ENCODE measurements at regions not wholly inside any gene's neighbourhood (a gene's known extent, or its start where the extent isn't known, plus 50 kb on each side); places are given as distances from the start of the nearest gene placed in this dataset.
"Not testable (repeated sequence)": the region's sequence is repeated elsewhere in the genome, so short reads cannot be mapped to it uniquely, and the experiment has no call there.

DNA sequence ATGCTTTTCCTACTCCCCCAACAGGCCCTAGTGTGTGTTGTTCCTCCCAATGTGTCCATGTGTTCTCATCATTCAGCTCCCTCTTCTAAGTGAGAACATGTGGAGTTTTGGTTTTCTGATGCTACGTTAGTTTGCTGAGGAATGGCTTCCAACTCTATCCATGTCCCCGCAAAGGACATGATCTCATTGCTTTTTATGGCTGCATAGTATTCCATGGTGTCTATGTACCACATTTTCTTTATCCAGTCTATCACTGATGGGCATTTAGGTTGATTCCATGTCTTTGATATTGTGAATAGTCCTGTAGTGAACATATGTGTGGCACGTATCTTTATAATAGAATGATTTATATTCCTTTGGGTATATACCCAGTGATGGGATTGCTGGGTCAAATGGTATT is 72.5 kb upstream of the CCNY start:
- in situ Hi-C loops (cut with HindIII; ENCODE audit: low sequenced_read_pairs); H3K4me3 ChIP-seq (ENCODE audit: low read depth, low read length): not testable (repeated sequence)

DNA sequence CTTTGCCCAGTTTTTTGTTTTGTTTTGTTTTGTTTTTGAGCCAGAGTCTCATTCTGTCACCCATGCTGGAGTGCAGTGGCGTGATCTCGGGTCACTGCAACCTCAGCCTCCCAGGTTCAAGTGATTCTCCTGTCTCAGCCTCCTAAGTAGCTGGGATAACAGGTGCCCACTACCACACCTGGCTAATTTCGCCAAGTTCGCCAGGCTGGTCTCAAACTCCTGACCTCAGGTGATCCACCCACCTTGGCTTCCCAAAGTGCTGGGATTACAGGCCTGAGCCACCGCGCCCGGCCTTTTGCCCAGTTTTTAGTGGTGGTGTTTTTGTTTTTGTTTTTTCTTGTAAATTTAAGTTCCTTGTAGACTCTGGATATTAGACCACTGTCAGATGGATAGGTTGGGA is 71.7 kb upstream of the CCNY start:
- DNase-seq (ENCODE audit: low read depth); in situ Hi-C loops (cut with HindIII; ENCODE audit: low sequenced_read_pairs); H3K4me3 ChIP-seq (ENCODE audit: low read depth, low read length): not testable (repeated sequence)

More for the DNA sequence above, 72.5 kb upstream of the CCNY start:
- DNase-seq (ENCODE audit: low read depth): not testable (repeated sequence)

DNA sequence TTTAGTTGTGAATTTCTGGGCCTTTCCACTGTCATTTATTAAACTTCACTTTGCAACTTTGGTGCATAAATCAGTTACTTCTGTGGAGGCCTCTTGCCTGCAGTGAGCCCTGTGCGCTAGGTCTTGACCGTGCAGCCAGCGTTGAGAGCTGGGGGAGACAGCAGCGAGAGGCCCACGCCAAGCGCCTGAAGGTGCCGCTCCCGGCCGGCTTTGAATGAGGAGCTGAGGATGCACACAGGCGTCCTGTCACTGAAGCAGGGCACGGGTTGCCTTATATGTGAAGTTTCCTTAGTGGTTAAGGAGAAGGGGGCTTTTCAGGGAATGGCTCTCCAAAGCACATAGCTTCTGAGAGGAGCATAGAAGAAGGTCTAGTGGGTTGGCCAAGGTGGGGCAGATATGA is 70.9 kb upstream of the CCNY start:
- TF ChIP-seq, protein P1, sequence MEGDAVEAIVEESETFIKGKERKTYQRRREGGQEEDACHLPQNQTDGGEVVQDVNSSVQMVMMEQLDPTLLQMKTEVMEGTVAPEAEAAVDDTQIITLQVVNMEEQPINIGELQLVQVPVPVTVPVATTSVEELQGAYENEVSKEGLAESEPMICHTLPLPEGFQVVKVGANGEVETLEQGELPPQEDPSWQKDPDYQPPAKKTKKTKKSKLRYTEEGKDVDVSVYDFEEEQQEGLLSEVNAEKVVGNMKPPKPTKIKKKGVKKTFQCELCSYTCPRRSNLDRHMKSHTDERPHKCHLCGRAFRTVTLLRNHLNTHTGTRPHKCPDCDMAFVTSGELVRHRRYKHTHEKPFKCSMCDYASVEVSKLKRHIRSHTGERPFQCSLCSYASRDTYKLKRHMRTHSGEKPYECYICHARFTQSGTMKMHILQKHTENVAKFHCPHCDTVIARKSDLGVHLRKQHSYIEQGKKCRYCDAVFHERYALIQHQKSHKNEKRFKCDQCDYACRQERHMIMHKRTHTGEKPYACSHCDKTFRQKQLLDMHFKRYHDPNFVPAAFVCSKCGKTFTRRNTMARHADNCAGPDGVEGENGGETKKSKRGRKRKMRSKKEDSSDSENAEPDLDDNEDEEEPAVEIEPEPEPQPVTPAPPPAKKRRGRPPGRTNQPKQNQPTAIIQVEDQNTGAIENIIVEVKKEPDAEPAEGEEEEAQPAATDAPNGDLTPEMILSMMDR (IDR thresholded peaks at IDR 0.05; ENCODE audit: low read depth, low read length, missing control alignments): no peak
- in situ Hi-C loops (cut with HindIII; ENCODE audit: low sequenced_read_pairs): no loop called here
- DNase-seq (ENCODE audit: low read depth): no peak
- no peak overlapping the region for H3K4me3 ChIP-seq (ENCODE audit: low read depth, low read length)

DNA sequence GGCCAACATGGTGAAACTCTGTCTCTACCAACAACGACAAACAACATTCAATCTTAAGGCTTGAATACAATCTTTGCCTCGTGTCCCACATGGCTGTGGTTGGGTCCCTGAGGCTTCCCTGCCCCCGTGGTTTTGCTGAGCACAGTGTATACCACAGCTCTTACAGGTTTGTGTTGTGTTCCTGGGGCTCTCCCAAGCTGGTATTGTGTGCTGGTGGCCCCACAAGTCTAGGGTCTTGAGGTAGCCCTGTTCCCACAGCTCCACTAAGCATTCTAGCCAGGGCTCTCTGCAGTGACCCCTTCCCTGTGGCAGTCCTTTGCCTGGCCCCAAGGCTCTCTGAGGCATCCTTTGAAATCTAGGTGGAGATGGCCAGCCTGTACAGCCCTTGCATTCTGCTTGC is 68.0 kb upstream of the CCNY start:
- in situ Hi-C loops (cut with HindIII; ENCODE audit: low sequenced_read_pairs): no loop called here
- no peak overlapping the region for H3K4me3 ChIP-seq (ENCODE audit: low read depth, low read length)
- no peak for DNase-seq (ENCODE audit: low read depth)
- TF ChIP-seq, protein P1 (IDR thresholded peaks at IDR 0.05; ENCODE audit: low read depth, low read length, missing control alignments): no peak

DNA sequence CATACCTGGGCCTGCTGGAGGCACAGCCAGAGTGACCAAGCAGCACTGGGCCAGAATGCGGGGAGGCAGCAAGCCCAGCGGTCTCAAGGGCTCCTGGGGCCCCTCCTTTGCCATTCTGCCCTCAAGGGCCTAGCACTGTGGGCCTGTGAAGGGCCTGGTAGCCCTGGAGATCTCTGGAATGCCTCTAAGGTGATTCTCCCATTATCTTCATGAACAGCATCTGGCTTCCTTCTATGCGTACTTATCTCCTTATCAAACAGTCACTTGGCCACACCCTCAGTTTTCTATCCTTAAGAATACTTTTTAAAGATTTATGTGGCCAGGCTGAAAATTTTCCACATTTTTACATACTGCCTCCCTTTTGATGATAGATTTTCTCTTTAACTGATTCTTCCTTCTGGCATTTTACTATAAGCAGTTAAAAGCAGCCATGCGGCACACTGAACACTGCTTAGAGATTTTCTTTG is 67.5 kb upstream of the CCNY start:
- TF ChIP-seq, protein P1 (IDR thresholded peaks at IDR 0.05; ENCODE audit: low read depth, low read length, missing control alignments): no peak

DNA sequence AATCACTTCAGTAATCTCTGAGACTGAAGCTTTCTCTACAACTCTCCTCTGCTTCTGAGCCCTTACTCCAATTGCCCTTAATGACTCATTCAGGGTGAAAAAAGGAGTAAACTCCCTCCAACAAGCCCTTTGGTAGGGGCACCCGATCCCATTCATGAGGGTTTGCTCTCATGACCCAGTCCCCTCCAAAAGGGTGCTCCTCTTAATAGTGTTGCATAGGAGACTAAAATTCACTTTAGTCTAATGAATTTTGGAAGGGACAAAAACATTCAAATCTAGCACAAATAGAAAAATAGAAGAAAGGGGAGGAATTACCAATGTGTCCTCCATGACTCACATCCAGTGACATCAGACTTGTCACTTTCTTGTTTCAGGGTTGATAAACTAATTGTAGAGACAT is 66.2 kb upstream of the CCNY start:
- no peak overlapping the region for H3K4me3 ChIP-seq (ENCODE audit: low read depth, low read length)
- no peak for DNase-seq (ENCODE audit: low read depth)
- in situ Hi-C loops (cut with HindIII; ENCODE audit: low sequenced_read_pairs): no loop called here
- TF ChIP-seq, protein P1 (IDR thresholded peaks at IDR 0.05; ENCODE audit: low read depth, low read length, missing control alignments): no peak

More for the DNA sequence above, 67.5 kb upstream of the CCNY start:
- no peak for DNase-seq (ENCODE audit: low read depth)
- in situ Hi-C loops (cut with HindIII; ENCODE audit: low sequenced_read_pairs): no loop called here
- H3K4me3 ChIP-seq (ENCODE audit: low read depth, low read length): no peak overlapping the region

DNA sequence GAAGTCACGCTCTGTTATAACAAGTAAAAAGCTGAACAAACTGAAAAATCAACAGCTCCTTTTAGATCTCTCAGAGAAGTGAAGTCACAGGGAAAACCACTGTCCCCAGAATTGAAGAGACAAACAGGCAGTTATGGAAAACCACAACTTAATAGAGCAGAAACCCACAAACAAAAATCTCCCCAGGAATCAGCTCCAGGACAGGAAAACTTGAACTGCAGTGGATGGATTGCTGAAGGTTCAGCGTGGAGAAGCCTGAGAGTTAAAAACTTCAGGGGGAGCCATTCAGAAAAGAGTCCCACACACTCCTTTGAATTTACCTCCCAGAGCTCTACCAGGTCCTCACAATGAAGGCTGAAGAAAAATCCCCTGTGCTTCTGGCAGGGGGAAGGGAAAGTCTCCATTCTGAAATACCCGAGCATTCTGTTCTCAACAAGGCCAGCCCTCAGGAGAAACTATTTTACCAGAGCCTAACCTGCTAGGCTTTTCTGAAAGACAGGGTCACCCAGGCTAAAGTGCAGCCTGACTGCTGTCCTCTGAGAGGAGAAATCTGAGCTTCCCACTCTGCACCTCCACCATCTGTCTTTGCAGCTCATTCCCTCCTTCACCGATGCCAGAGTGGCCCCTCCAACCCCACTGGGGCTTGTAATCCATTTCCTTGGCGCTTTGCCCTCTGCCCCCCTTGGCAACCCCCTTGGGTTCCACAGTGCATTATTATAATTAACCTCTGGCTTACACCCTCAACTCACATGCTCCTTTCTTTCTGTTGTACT is 65.0 kb upstream of the CCNY start:
- in situ Hi-C loops (cut with HindIII; ENCODE audit: low sequenced_read_pairs): no loop called here
- no peak overlapping the region for H3K4me3 ChIP-seq (ENCODE audit: low read depth, low read length)
- TF ChIP-seq, protein P1 (IDR thresholded peaks at IDR 0.05; ENCODE audit: low read depth, low read length, missing control alignments): no peak
- DNase-seq (ENCODE audit: low read depth): peak; percentile 19

DNA sequence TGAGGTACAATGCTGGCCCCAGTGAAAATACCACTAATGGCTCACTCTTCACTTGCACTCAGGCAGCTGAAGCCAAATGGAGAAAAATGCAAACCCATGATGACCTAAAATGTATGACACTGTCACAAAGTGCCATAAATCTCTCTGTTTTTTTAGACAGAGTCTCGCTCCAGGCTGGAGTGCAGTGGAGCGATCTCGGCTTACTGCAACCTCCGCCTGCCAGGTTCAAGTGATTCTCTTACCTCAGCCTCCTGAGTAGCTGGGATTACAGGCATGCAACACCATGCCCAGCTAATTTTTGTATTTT is 64.5 kb upstream of the CCNY start:
- DNase-seq (ENCODE audit: low read depth); H3K4me3 ChIP-seq (ENCODE audit: low read depth, low read length); in situ Hi-C loops (cut with HindIII; ENCODE audit: low sequenced_read_pairs): not testable (repeated sequence)

DNA sequence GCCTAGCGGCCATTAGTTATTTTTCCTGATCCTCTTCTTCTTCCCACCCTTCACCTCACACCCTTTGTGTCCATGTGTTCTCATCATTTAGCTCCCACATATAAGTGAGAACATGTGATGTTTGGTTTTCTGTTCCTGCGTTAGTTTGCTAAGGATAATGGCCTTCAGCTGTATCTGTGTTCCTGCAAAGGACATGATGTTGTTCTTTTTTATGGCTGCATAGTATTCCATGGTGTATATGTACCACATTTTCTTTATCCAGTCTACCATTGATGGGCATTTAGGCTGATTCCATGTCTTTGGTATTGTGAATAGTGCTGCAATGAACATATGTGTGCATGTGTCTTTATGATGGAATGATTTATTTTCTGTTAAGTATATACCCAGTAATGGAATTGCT is 63.9 kb upstream of the CCNY start:
- DNase-seq (ENCODE audit: low read depth); in situ Hi-C loops (cut with HindIII; ENCODE audit: low sequenced_read_pairs): not testable (repeated sequence)

DNA sequence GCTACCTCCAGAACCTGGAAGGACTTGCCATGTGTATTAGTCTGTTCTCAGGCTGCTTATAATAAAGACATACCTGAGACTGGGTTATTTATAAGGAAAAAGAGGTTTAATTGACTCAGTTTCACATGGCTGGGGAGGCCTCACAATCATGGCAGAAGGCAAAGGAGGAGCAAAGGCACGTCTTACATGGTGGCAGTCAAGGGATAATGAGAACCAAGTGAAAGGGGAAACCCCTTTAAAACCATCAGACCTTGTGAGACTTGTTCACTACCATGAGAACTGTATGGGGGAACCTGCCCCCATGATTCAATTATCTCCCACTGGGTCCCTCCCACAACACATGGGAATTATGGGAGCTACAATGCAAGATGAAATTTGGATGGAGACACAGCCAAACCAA is 62.3 kb upstream of the CCNY start:
- H3K4me3 ChIP-seq (ENCODE audit: low read depth, low read length); in situ Hi-C loops (cut with HindIII; ENCODE audit: low sequenced_read_pairs); DNase-seq (ENCODE audit: low read depth): not testable (repeated sequence)

More for the DNA sequence above, 63.9 kb upstream of the CCNY start:
- H3K4me3 ChIP-seq (ENCODE audit: low read depth, low read length): not testable (repeated sequence)
